ENCODE measurements at regions not wholly inside any gene's neighbourhood (a gene's known extent, or its start where the extent isn't known, plus 50 kb on each side); places are given as distances from the start of the nearest gene placed in this dataset.

- DNase-seq = no peak
These were observed 80.2 kb downstream of the C6orf118 start for GRCh38 chr6:165229216-165229615.

GRCh38 chr6:165227644-165228329 is 81.6 kb downstream of the C6orf118 start:
- DNase-seq = no peak

- no peak for DNase-seq
These were observed 85.7 kb downstream of the C6orf118 start for GRCh38 chr6:165223736-165224135.

GRCh38 chr6:165223101-165223500 is 86.3 kb downstream of the C6orf118 start:
- DNase-seq = no peak

GRCh38 chr6:165222315-165223025 is 86.9 kb downstream of the C6orf118 start:
- DNase-seq = no peak

GRCh38 chr6:165220045-165220444 is 89.4 kb downstream of the C6orf118 start:
- DNase-seq = no peak

- no peak for DNase-seq
These were observed 89.8 kb downstream of the C6orf118 start for GRCh38 chr6:165219629-165220028.

DNA sequence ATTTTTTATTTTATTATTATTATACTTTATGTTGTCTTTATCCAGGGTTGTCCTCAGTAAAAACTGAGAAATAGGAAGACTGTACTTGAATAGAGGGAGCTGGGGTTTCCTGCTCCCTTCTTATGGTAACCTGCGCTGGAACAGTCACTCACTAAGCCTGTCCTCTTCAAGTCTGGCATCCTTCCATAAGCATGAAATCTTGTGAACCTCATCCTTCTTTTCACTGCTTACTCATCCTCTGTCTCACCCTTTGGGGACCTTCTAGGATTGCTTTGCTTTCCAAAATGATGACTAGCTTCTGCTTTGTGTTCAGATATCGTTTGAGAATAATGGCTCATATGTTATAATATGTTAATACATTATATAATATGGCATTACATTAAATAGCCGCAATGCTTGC is 90.6 kb downstream of the C6orf118 start:
- no peak for DNase-seq

DNA sequence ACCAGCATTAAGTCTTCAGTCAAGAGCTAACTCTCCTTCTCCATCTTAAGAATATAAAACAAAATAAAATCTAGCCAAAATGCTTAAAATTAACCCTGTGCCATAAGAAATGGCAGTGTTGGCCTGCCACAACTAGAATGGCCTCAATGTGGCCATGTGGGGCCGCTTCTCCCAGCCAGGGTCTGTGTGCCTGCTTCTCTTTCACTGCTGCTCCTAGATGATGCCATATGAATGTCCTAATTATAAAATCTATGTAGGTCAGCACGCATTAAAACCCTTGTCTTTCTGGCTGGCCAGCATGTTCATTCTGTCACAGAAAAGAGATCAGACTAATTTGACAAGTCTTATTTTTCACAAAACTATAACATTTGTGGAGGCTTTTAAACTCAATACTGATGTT is 102.6 kb downstream of the C6orf118 start:
- no peak for DNase-seq

- DNase-seq = no peak
These were observed 103.8 kb downstream of the C6orf118 start for GRCh38 chr6:165205632-165206031.

DNA sequence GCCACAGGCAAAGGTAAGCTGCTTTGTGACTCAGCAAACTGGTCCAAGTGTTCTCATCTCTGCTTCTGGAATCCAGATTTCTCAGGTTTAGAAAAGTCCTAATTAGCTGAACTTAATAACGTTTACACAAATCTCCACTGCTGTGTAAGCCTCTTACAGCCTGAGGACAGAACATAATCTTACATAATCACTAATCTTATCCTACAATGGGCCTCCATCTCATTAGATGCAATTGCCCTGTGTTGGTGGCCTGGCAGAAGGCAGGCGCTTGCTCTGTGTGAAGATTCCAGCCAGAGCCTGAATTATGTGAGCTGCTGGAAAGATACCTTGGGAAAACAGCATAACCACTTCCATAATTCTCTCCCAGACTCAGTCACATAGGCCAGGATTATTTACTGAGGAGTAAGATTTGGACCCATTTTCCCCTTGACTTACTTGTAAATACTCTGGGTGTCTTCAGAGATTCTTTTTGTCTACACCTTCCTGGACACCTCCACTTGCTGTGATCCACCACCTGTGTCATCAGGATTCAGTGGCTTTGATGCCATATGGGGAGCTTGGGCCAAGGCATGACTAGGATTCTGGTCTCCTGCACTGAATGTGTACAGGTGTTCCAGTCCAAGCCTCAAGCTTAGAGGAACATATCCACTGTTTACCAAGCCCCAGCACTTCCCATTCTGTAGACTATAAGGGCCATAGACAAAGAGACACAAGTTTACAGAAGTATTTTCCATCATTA is 104.4 kb downstream of the C6orf118 start:
- no peak for DNase-seq

- DNase-seq = no peak
These were observed 109.2 kb downstream of the C6orf118 start for GRCh38 chr6:165200178-165200577.

DNA sequence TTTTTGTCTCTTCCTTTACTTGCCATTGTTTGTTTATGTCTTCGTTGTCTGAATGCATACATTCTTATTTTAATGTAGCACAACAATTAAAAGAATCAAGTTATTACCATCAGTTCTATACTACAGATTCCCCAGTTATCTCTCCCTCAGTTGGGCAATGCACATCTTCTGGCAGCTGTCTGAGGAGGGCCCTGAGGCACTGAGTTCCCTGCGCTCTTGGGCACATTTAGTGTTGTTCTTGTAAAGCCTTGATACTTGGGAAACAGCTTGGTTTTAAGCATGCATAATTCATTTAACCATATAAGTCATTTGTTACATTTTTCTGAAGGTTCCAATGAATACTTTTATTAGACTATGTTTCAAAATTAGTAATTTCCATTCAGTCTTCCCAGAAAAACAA is 117.9 kb downstream of the C6orf118 start:
- DNase-seq = no peak

GRCh38 chr6:165186441-165187205 is 122.8 kb downstream of the C6orf118 start:
- no peak for DNase-seq

DNA sequence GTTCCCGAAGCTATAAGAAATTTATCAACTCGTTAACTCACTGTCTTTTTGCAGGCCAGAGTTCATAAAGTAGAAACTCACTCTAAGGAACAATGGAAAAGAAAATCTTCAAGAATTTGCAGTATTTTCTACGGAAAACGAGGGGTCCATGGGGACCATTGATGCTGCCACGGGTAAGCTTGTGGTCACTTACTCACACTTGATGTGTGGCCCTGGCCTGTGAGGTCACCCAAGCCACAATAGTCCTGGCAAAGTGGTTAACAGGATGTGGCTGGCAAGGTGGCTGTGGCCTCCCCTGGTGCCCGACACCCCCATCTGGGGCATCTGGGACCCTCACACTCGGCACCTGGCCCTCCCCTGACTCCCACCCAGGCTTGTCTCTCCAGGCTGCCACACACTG is 123.4 kb downstream of the C6orf118 start:
- DNase-seq = no peak

GRCh38 chr6:165184192-165184979 is 125.0 kb downstream of the C6orf118 start:
- DNase-seq = no peak

GRCh38 chr6:165183496-165184140 is 125.8 kb downstream of the C6orf118 start:
- no peak for DNase-seq

GRCh38 chr6:165183071-165183470 is 126.3 kb downstream of the C6orf118 start:
- no peak for DNase-seq

- no peak for DNase-seq
These were observed 127.4 kb downstream of the C6orf118 start for GRCh38 chr6:165181951-165182414.

- no peak for DNase-seq
These were observed 131.3 kb downstream of the C6orf118 start for GRCh38 chr6:165178056-165178455.

GRCh38 chr6:165173484-165173883 is 135.9 kb downstream of the C6orf118 start:
- no peak for DNase-seq

- no peak for DNase-seq
These were observed 141.5 kb downstream of the C6orf118 start for GRCh38 chr6:165167861-165168260.
